OCI-M1 (cell line): ENCODE measurements at regions not wholly inside any gene's neighbourhood (a gene's known extent, or its start where the extent isn't known, plus 50 kb on each side); places are given as distances from the start of the nearest gene placed in this dataset.
"Not testable (repeated sequence)": the region's sequence is repeated elsewhere in the genome, so short reads cannot be mapped to it uniquely, and the experiment has no call there.

Source experiments
- DNase-seq: peaks from one replicate; lab custom pipeline; 2025; lab: John Stamatoyannopoulos, UW

DNA sequence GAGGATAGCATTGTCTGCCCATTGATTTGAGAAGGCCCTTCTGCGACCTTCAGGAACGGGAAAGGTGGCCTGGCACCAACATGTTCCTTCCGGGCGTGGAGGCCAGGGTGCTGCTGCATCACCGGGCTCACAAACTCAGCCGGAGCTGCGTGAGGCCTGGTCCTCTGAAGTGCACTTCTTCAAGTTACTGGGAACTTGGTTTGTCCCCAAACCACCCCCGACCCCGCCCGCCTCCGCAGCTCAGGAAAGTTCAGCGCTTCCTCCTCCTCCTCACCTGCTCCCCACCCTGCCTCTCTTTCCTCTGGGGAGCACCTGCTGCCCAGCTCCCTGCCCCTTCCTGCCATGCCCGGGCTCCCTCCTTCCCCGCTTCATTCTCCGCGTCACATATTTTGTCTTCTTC lies 116.0 kb upstream of the LRPAP1 start:
- no peak for DNase-seq

DNA sequence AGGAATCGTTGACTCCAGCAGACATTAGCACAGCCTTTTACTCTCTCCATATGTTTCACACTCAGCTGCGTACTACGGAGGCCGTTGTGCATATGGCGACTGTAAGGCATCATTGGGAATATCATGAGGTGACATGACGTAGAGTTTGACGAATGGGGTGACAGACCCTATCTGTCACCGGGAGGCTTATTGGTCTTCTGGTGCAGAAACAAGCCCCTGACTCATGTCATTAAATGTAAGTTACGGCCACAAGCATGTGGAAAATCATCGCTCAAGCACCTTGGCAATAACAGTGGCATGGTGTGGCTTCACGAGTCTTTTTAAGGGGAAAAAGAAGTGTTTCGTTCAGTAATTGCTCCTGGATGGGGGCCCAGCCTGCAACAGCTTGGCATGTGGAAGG lies 115.2 kb upstream of the LRPAP1 start:
- DNase-seq = no peak

DNA sequence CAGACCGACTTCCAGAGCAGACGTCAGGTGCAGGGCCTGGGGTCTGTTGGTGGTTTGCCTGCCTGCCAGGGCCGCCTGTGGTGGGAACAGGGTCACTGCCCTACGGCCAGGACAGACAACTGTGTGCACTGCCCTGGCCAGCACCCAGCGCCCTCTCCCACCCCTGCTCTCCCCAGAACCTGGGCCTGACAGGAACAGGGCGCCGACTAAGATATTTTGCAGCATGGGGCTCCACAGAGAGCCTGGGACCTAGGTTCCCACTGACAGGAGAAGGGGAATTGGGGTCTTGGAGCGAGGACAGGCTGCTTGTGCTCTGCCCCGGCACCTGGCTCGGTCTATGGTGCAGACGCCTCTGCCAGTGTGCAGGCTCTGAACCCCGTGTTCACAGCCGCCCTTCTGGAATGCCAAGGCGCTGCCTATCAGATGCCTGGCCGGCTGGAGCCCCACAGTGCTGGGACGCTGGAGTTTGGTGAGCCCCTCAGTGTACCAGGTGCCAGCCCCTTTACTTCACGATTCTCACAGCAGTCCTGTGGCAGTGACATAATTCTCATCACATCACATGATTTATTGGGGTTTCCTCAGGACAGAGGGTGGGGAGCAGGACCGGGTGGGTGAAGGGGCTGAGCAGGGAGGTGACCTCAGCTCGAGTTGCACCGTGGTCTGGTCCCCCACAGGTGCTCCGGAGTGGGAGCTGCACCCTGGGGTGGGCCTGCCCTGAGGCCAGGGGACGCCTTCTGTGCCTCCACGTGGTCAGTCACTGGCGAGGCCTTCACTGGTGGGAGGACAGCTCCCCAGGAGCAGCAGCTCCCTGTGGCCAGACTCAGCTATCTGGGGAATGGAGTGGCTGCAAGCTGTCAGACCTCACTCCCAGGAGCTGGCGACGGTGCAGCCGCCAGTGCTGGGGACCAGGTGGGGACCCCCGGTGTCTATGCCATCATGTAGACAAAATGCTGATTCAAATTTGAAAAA lies 113.8 kb upstream of the LRPAP1 start:
- no peak for DNase-seq

DNA sequence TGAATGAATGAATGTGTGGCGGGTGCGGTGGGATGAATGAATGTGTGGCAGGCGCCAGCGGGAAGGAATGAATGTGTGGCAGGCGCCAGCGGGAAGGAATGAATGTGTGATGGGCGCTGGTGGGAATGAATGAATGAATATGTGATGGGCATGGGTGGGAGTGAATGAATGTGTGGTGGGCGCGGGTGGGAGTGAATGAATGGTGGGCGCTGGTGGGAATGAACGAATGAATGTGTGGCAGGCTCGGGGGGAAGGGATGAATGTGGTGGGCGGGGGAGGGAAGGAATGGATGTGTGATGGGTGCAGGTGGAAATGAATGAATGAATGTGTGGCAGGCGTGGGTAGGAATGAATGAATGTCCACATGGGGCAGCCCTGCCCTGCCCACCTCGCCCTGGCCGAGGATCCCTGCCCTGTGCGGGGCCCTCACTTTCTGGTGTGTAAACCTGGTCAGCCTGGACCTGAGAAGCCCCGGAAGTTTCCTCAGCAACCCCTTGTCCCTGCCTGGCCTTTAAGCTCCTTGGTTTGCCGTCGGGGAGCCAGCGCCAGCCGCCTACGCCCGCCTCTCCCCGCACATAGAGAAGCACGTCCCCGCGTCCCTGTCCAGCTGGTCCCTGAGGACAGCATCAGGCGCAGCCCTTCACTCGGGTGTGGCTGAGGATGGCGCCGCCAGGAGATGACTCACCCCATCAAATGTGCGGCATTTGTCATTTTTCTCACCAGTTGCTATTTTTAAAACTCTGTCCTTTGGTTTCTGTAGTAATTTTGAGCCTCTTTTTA lies 112.8 kb upstream of the LRPAP1 start:
- no peak for DNase-seq

DNA sequence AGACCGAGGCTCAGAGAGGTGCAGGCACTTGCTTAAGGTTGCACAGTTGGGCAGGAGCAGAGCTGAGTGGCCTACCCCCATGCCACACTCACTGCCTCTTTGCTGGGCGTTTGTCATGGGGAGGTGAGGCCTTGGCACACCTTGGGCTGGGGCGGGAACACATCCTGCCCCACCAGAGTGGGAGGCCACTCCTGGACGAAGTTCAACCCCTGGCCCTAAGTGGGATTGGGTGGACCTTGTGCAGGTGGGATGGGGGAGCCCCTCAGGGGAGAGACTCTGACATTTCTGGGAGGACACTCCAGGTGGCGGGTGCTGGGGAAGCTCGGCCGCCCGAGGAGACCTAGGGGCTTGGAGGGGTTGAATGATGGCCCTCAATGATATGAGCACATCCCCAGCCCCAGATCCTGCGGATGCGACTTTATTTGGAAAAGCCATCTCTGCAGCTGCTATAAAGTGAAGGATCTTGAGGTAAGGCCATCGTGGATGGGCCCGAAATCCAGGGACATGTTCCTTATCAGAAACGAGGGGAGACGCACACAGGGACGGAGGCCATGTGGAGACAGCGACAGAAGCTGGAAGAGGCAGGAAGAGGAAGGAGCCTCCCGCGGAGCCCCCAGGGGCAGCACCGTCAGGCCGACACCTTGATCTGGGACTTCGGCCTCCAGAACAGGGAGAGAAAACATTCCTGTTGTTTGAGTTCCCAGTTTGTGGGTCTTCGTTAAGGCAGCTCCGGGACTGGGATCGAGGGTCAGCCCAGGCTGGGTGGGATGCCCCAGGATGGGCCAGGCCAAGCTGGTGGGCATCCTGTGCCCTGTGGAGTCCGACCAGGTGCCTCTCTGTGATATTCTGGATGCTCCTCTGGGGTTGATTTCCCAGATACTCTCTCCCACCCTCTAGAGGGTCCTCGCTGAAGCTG lies 111.6 kb upstream of the LRPAP1 start:
- DNase-seq = no peak

DNA sequence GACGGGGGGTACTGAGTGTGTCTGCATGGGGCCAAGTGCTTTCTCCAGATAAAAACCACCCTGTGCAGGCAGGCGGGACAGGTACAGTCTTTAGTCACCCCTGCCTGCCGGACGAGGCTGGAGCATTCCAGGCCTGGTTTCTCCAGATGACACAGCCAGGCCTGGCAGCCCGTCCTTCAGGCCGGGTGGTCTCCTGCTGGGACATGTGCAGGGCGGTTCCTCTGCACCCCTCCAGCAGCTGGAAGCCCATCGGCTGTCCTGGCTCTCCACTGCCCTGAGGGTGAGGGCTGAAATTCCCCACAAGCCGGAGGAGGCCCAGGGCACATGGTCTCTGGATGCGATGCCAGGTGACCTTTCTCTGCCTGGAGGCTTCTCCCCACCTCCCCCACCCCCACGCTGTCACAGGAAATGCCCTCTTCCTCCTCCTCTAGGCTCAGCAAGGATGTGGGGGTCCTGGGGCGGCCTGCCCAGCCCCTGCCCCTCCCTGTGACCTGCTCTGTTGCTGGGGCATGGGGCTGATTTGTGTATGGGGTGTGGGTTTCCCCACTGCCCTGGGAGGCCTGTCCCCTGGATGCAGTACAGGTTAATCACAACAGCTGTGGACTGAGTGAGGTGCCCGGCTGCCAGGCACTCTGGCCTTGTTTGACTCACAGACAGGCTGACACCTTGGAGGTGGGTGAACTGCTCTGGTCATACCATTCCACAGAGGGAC lies 110.7 kb upstream of the LRPAP1 start:
- DNase-seq = no peak

DNA sequence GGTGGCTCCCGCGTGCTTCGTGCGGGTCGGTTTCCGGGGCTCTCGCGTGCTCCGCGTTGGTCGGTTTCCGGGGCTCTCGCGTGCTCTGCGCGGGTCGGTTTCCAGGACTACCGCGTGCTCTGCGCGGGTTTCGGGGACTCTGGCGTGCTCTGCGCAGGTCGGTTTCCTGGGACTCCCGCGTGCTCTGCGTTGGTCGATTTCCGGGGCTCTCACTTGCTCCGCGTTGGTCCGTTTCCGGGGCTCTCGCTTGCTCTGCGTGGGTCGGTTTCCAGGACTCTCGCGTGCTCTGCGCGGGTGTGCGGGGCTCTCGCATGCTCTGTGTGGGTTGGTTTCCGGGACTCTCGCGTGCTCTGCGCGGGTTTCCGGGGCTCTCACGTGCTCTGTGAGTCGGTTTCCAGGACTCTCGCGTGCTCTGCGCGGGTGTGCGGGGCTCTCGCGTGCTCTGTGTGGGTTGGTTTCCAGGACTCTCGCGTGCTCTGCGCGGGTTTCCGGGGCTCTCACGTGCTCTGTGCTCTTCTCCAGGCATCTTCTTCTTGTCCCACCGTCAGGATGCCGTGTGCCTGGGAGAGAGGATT lies 109.9 kb upstream of the LRPAP1 start:
- no peak for DNase-seq

DNA sequence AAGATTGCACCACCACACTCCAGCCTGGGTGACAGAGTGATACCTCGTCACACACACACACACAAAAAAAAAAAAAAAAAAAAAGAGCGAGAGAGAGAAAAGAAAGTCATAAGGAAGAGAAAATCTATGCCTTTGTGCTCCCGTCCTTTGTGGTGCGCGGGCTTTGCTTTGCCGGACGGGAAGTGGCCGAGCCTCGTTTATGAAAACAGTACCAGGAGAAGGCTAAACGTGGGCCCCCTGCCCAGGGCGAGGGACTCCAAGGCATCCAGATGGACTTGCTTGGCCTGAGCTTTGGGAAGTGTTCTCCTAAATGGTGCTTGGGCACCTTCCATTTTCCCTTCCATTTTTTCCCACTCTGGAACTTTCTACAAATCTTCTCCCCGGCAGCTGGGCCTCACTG lies 109.3 kb upstream of the LRPAP1 start:
- DNase-seq = no peak

DNA sequence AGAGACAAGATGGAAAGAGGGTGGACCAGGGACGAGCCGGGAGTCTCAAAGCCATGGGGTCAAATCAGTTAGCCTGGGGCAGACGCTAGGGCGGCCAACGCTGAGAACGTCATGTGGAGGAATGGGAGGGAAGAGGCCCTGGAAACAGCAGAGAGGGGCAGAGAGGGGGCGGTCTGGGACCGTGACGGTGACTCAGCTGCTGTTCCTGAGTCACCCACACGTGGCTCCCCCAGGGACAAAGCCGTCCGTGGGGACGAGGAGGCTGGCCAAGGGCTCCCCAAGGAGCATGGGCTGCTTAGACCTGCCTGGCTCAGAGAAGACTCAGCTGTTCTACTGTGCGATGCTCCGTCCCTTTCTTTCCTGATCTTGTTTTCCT lies 108.4 kb upstream of the LRPAP1 start:
- no peak for DNase-seq

DNA sequence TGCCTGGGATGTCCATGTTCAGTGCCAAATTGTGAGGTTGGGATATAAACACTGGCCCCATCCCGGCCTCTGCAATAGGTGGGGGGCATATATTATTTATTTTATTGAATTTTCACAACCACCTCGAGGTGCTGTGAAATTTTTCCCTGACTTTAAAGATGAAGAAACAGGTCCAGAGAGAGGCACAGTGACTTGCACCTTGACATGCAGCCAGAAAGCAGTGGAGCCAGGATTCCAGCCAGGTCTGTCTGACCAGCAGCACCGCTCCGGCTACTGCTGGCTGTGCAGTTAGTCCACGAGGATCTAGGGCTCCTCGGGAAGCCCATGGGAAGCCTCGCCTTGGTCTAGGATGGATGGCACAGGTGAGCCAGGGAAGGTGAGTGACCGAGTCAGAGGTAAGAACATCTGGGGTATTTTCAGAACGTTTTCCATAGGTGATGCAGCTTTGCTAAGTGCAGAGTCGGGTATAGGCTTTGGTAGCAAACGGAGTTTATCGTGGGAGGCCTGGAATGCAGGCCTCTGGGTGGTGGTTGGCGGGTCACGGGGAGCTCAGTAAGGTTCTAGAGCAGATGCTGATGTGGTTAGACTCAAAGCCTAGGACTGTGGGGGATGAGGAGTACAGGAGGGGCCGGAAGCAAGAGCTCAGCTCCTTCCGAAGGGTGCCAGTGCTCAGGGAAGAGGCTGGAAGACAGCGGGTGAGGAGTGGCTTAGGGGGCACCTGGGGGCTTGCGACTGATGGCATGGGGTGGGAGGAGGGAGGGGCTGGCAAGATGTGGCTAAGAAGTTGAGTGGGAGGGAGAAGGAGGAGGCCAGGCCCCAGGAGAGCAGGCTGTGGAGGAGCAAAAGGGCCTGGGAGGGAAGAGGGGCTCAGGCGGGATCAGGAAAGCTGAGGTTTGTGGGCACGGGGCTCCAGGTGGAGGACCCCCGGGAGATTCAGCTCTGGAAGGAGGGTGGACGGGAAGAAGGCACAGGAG lies 107.7 kb upstream of the LRPAP1 start:
- no peak for DNase-seq

DNA sequence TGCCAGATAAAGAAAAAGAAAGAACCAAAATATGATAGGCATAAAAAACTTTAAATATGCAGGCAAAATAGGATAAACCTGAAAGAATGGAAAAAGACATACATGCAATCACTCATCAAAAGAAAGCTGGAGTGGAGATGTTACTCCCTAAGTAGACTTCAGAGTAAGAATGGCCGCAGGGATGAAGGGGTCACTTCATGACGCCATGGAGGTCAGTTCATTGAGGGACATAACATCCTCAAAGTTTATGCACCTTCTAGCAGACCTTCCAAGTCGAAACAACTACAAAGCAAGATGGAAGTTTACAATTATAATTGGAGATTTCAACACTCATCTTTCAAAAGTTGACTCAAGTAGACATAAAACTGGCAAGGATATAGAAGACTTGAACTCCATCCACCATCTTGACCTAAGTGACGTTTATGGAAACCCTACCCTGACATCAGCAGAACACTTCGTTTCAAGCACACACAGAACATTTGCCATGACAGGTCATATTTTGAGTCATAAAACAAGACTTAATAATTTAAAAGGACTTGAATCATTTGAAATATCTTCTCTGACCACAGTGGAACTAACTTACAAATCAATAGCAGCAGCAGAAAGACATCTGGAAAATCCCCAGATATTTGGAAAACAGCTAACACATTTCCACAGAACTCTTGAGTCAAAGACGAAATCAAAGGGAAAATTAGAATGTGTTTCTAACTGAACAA lies 106.0 kb upstream of the LRPAP1 start:
- DNase-seq = no peak

DNA sequence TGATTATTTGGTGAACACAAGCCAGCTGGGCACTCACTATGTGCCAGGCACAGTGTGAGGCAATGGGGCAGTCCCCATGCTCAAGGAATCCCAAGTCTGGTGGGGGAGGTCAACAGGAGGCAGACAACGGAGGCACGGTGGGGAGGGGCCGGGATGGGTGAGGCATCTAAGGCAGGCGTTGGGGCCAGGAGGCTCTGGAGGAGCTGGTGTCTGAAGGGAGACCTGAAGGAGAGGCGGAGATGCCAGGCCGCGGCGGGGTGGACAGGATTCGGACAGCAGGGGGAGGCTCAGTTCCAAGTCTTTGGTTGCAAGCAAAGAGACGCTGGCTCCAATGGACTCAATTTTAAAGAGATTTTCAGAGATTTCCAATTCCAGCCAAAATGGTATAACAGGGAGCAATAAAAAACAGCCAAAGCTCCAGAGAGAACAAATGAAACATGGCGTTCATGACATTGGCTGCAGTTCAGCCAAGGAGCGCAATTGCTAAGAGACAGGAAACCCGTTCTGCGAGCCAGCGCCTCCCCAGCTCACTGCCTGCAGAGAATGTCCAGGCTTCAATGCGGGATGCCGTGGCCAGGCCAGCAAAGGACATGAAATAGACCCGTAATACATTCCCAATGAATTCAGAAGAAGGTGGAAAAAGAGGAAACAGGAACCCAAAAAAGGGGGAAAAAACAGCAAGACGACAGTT lies 105.2 kb upstream of the LRPAP1 start:
- no peak for DNase-seq

DNA sequence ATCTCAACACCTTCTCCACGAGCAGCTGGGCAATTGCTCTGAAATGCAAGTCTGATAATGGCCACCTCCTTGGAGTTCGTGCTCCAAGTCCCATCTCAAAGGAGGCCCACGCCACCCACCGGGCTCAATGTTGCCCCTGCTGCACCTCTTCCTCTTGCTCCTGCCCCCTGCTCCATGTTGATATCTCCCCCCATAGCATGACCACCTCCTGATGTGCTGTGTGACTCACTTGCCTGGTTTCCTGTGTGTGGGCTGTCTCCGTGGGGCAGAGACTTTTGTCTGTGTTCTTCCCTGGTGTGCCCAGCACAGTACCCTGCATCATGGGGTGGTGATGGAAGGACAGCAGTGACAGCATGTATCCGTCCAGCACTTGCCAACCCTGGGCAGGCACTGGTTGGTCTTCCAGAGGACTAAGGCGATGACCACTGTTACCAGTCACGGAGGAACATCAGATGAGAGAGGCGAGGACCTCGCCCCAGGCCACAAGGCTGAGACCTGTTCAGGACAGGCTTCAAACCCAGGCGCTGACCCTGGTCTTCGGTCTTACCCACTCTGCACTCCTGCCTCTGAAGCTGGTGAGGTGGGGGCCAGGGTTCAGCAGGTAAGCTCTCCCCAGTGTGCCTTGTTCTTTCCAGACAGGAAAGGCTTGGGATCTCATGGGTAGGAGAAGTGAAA lies 104.6 kb upstream of the LRPAP1 start:
- DNase-seq = no peak

DNA sequence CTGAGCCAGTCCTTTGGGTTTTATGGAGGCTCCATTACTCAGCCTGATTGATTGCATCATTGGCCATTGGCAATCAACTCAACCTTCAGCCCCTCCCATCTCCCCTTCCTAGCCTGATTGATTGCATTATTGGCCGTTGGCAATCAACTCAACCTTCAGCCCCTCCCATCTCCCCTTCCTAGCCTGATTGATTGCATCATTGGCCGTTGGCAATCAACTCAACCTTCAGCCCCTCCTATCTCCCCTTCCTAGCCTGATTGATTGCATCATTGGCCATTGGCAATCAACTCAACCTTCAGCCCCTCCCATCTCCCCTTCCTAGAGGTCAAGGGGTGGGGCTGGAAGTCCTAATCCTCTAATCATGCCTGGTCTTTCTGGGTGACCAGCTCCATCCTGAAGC lies 103.8 kb upstream of the LRPAP1 start:
- not testable (repeated sequence) for DNase-seq

DNA sequence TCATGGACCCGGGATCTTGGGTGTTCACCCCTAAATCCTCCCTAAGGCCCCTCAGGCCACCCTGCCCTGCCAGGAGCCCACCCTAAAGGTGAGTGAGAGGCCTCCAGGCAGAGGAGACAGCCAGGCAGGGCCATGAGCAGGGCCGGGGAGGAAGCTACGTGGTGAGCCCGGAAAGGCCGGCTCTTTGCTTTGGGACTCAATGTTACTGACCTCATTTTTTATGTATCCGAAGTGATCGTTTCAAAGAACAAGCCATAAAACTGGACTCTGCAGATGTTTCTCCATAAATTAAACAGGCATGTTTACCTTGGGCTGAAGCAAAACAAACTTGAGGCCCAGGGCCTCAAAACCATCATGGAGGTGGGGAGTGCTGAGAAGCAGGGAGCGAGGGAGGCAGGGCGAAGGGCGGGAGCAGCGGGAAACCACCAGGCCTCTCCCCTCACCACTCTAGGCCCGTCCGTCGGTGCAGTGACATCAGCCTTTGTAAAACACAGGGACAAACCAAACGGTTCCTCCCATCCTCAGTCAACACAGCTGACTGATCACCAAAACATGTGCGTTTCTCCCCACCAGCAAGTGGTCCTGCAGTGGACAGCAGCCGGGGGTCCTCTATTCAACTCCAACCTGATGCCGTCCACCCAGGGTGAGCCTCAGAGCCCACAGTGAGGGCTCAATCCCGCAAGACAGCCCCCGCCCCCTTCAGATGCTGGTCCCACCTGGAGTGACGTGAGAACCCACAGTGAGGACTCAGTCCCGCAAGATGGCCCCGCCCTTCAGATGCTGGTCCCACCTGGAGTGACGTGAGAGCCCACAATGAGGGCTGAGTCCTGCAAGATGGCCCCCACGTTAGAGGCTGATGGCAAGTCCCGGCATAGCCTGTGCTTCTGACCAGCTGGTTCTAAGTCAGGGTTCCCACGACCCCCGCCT lies 102.9 kb upstream of the LRPAP1 start:
- no peak for DNase-seq

DNA sequence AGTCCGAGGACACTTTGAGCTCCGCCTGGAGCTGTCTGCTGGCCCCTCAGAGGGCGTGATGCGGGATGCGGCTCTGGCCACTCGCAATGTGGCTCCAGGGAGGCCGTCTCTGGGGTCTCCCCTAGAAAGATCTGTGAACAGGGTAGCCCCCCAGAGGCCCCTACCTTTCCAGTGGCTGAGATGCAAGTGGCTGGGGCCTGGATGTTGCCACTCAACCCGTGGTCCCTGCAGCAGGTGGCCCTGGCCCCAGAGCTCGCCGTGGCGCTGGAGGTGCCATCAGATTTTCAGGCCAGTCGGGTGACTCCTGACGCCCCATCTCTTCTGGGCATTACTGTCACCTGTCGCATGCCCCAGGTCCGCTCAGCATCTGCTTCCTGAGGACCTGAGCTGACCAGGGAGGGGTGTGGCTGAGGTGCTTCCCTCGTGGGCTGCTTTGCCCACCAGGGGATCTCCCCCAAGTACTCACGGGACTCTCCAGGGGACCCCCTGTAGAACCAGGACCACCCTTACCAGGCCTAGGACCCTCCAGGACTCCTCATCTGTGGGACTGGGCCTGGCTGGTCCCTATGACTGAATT lies 102.1 kb upstream of the LRPAP1 start:
- no peak for DNase-seq

DNA sequence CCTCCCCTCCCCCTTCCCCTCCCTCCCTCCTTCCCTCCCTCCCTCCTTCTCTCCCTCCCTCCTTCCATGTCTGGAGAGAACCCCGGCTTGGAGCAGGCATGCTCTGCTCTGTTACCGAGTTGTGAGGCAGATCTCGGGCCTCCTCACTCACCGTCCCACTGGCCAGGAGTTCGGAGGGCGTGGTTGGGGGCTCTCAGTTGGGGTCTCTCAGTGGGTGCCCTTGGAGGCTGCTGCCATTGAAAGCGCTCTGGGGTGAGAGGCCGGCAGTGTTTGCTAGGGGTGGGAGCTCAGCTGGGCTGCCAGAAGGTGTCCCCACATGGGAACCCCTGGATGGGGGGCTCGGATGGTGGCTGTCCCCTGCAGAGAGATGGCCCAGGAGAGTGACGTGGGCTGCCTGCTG lies 101.1 kb upstream of the LRPAP1 start:
- not testable (repeated sequence) for DNase-seq
